Hepatocyte (in vitro differentiated cells): ENCODE measurements at regions not wholly inside any gene's neighbourhood (a gene's known extent, or its start where the extent isn't known, plus 50 kb on each side); places are given as distances from the start of the nearest gene placed in this dataset.
A peak's percentile ranks its signal among the peaks of the same experiment; 100 is the strongest.

Experiments used
- DNase-seq: peaks from one replicate; pipeline ENCODE4 v3.0.0-alpha.2; 2016; ENCODE audit warnings: low spot score
- H2AFZ ChIP-seq: fragments of 200-600 bp; sonication (generic); 2 replicates; pipeline ENCODE4 v1.6.0; 2016; ENCODE audit warnings: antibody characterized with exemption, mild to moderate bottlenecking
- H3K27ac ChIP-seq: fragments of 200-600 bp; sonication (generic); 2 replicates; pipeline ENCODE4 v1.5.1; 2016; ENCODE audit warnings: mild to moderate bottlenecking
- H3K27me3 ChIP-seq: fragments of 200-600 bp; sonication (generic); 2 replicates; pipeline ENCODE4 v1.6.1; 2016
- H3K36me3 ChIP-seq: fragments of 200-600 bp; sonication (generic); replicated peaks from 2 replicates; pipeline ENCODE4 v1.5.1; 2016; ENCODE audit warnings: low read depth; ENCODE audit not compliant: insufficient read depth
- H3K4me1 ChIP-seq: fragments of 200-600 bp; sonication (generic); 2 replicates; pipeline ENCODE4 v1.5.1; 2016; ENCODE audit warnings: mild to moderate bottlenecking, moderate library complexity; ENCODE audit not compliant: insufficient read depth
- H3K4me2 ChIP-seq: fragments of 200-600 bp; sonication (generic); 2 replicates; pipeline ENCODE4 v1.6.0; 2016
- H3K4me3 ChIP-seq: fragments of 200-600 bp; sonication (generic); 2 replicates; pipeline ENCODE4 v1.5.1; 2016; ENCODE audit warnings: mild to moderate bottlenecking
- H3K79me2 ChIP-seq: fragments of 200-600 bp; sonication (generic); 2 replicates; pipeline ENCODE4 v1.6.0; 2017; ENCODE audit warnings: mild to moderate bottlenecking
- H3K9me2 ChIP-seq: fragments of 200-600 bp; sonication (generic); replicated peaks from 2 replicates; pipeline ENCODE4 v1.6.0; 2017; ENCODE audit warnings: mild to moderate bottlenecking; ENCODE audit not compliant: insufficient read depth
- H3K9me3 ChIP-seq: fragments of 200-600 bp; sonication (generic); 2 replicates; pipeline ENCODE4 v1.5.1; 2016; ENCODE audit warnings: low read depth, mild to moderate bottlenecking
- H4K20me1 ChIP-seq: fragments of 200-600 bp; sonication (generic); 2 replicates; pipeline ENCODE4 v1.6.0; 2016; ENCODE audit warnings: mild to moderate bottlenecking; ENCODE audit not compliant: insufficient read depth, poor library complexity, severe bottlenecking
- CTCF ChIP-seq: fragments of 200-600 bp; sonication (generic); IDR thresholded peaks from 2 replicates; pipeline ENCODE4 v1.5.1; 2016; ENCODE audit warnings: antibody characterized with exemption, mild to moderate bottlenecking; ENCODE audit not compliant: poor library complexity
- EZH2 ChIP-seq: fragments of 200-600 bp; sonication (generic); IDR thresholded peaks from 2 replicates; pipeline ENCODE4 v1.6.1; 2016; ENCODE audit warnings: antibody characterized with exemption, mild to moderate bottlenecking, borderline replicate concordance
- EZH2phosphoT487 ChIP-seq: fragments of 200-600 bp; sonication (generic); IDR thresholded peaks from one replicate; pipeline ENCODE4 v1.6.1; 2018; ENCODE audit warnings: antibody characterized with exemption, mild to moderate bottlenecking, low read depth, moderate library complexity; ENCODE audit not compliant: unreplicated experiment, severe bottlenecking
- WGBS: methylation state at CpG from one replicate; pipeline ENCODE4 v1.1.6; 2016; ENCODE audit warnings: low lambda C conversion rate; ENCODE audit errors: missing lambda C conversion rate; 5-methylcytosine and 5-hydroxymethylcytosine counted together

- Histone ChIP-seq H3K9me3 (no peaks in the 10 kb centered on the region), H3K9me2 (no peaks in the 10 kb centered on the region), H3K27me3 (peaks cover 23% of the 10 kb centered on the region), H3K79me2 (no peaks in the 10 kb centered on the region), H3K4me2 (no peak overlapping the region), H4K20me1 (no peaks in the 10 kb centered on the region), H3K36me3 (no peaks in the 10 kb centered on the region), H3K4me1 (peaks cover 5% of the 10 kb centered on the region), H3K27ac (no peak overlapping the region), H2AFZ (no peak overlapping the region), H3K4me3 (no peak overlapping the region)
- 69% methylated on average over 5 of the region's 5 CpGs for WGBS
- DNase-seq, result no peak
- TF ChIP-seq EZH2 (no peak), CTCF (no peak), EZH2phosphoT487 (no peak)
These were observed 103.9 kb downstream of the ESM1 start for GRCh38 chr5:54881286-54882005.

- no peaks in the 10 kb centered on the region for H3K9me2 ChIP-seq
- 43% methylated on average over 2 of the region's 2 CpGs for WGBS
- no peaks in the 10 kb centered on the region for H3K79me2 ChIP-seq
- no peaks in the 10 kb centered on the region for H3K36me3 ChIP-seq
- no peaks in the 10 kb centered on the region for H4K20me1 ChIP-seq
- no peaks in the 10 kb centered on the region for H3K27me3 ChIP-seq
- H2AFZ ChIP-seq, result no peak overlapping the region
- no peaks in the 10 kb centered on the region for H3K9me3 ChIP-seq
- DNase-seq, result no peak
- peak overlapping the region; percentile 60 for H3K4me2 ChIP-seq
- H3K4me3 ChIP-seq, result no peak overlapping the region
- peak overlapping the region; percentile 81 for H3K27ac ChIP-seq
- H3K4me1 ChIP-seq, result peaks cover 10% of the 10 kb centered on the region
- no peak for TF ChIP-seq EZH2
- no peak for TF ChIP-seq EZH2phosphoT487
- no peak for TF ChIP-seq CTCF
These were observed 108.4 kb downstream of the ESM1 start for GRCh38 chr5:54876976-54877375.

DNA sequence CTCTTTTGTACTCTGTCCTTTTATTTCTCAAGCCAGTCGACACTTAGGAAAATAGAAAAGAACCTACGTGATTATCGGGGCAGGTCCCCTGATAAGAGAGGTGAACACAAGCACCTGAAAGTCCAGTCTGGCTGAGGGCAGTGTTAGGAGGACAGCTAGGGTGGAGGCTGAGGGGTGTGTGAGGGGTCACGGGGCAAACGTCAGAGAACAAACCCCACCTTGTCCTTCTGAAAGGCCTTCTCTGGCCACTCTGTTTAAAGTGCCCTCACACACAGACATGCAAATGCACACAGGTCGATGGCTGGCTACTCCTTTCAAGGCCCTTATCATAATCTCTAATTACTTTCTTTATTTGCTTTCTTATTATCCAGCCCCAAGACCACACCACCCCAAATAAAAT lies 108.8 kb downstream of the ESM1 start:
- Histone ChIP-seq H3K27me3 (no peaks in the 10 kb centered on the region), H4K20me1 (no peaks in the 10 kb centered on the region), H3K4me1 (peaks cover 10% of the 10 kb centered on the region), H3K36me3 (no peaks in the 10 kb centered on the region), H2AFZ (no peak overlapping the region), H3K4me3 (no peak overlapping the region), H3K79me2 (no peaks in the 10 kb centered on the region), H3K4me2 (peak overlapping the region; percentile 60), H3K9me2 (no peaks in the 10 kb centered on the region), H3K27ac (peak overlapping the region; percentile 81), H3K9me3 (no peaks in the 10 kb centered on the region)
- 30% methylated on average over 6 of the region's 6 CpGs for WGBS
- no peak for TF ChIP-seq EZH2
- TF ChIP-seq CTCF, result no peak
- peak; percentile 26 for DNase-seq
